ENCODE measurements at regions not wholly inside any gene's neighbourhood (a gene's known extent, or its start where the extent isn't known, plus 50 kb on each side); places are given as distances from the start of the nearest gene placed in this dataset.

DNA sequence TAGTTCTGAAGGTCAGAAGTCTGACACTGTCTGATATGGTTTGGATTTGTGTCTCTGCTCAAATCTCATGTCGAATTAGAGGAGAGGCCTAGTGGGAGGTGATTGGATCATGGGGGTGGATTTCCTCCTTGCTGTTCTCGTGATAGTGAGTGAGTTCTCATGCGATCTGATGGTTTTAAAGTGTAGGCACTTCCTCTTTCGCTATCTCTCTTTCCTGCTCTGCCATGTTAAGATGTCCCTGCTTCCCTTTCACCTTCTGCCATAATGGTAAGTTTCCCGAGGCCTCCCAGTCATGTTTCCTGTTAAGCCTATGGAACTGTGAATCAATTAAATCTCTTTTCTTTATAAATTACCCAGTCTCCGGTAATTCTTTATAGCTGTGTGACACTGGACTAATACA, 84.1 kb upstream of the TMTC1 start:
- no peak overlapping the region for H3K4me3 ChIP-seq (ENCODE audit: low read depth, low read length)
- in situ Hi-C loops (cut with HindIII; ENCODE audit: low sequenced_read_pairs), result no loop called here
- TF ChIP-seq CTCF (IDR thresholded peaks at IDR 0.05; ENCODE audit: low read depth, low read length), result no peak
- DNase-seq (ENCODE audit: low read depth, low spot score), result no peak

DNA sequence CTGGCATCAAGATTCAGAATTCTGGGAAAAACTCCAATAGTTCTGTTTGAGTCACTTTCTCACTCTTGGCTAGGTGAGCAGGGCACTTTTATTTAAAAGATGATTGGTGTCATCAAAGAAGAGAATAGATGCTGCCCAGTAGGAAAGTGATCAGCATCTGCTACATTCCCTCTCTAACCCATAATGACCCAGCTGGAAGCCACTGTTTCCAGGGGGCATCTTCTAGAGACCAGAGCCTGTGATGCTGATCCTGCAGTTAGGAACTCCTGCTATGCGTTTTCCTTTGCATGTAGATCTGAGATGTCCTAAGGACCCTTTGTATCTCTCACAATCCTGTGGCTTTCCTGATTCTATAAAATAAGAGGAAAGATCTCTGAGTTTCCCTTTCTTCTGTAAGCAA, 79.9 kb upstream of the TMTC1 start:
- no peak for TF ChIP-seq CTCF (IDR thresholded peaks at IDR 0.05; ENCODE audit: low read depth, low read length)
- in situ Hi-C loops (cut with HindIII; ENCODE audit: low sequenced_read_pairs), result no loop called here
- no peak for DNase-seq (ENCODE audit: low read depth, low spot score)
- no peak overlapping the region for H3K4me3 ChIP-seq (ENCODE audit: low read depth, low read length)

- no peak for TF ChIP-seq CTCF (IDR thresholded peaks at IDR 0.05; ENCODE audit: low read depth, low read length)
- DNase-seq (ENCODE audit: low read depth, low spot score), result no peak
- in situ Hi-C loops (cut with HindIII; ENCODE audit: low sequenced_read_pairs), result no loop called here
- H3K4me3 ChIP-seq (ENCODE audit: low read depth, low read length), result no peak overlapping the region
These were observed 74.6 kb upstream of the TMTC1 start for GRCh38 chr12:29858270-29858786.

DNA sequence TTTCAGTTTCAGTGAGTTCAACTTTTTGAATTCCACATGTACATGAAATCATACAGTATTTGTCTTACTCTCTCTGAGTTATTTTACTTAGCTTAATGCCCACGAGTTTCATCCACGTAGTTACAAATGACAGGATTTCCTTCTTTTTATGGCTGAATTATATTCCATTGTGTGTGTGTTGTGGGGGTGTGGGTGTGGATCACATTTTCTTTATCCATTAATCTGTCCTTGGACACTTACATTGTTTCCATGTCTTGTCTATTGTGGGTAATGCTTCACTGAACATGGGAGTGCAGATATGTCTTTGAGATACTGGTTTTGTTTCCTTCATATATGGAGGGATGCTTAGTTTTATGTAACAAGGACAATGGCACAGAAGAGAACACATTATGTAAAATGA, 63.5 kb upstream of the TMTC1 start:
- TF ChIP-seq CTCF (IDR thresholded peaks at IDR 0.05; ENCODE audit: low read depth, low read length), result no peak
- H3K4me3 ChIP-seq (ENCODE audit: low read depth, low read length), result no peak overlapping the region

DNA sequence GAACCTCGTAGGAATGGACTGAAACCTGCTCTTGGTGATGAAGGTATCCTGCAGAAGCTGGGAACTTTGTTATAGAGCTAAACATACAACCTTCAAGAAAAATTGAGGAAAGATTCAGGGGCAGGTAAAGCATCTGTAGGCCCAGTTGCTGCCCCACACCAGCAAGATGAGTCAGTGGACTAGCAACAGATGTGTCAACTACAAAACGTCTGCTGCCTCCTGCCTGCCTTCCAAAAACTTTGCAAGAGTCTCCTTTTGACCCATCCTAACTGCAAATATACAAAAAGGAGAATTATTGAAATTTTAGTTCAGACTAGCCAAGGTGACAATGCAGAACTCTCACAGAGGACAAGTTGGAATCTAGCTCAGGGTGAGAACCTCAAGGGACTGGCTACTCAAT, 60.9 kb upstream of the TMTC1 start:
- TF ChIP-seq CTCF (IDR thresholded peaks at IDR 0.05; ENCODE audit: low read depth, low read length), result no peak
- no peak for DNase-seq (ENCODE audit: low read depth, low spot score)

More for the DNA sequence above, 63.5 kb upstream of the TMTC1 start:
- in situ Hi-C loops (cut with HindIII; ENCODE audit: low sequenced_read_pairs), result no loop called here
- DNase-seq (ENCODE audit: low read depth, low spot score), result no peak

GRCh38 chr12:29843036-29843435, 59.3 kb upstream of the TMTC1 start:
- no peak overlapping the region for H3K4me3 ChIP-seq (ENCODE audit: low read depth, low read length)
- no peak for TF ChIP-seq CTCF (IDR thresholded peaks at IDR 0.05; ENCODE audit: low read depth, low read length)
- no peak for DNase-seq (ENCODE audit: low read depth, low spot score)
- in situ Hi-C loops (cut with HindIII; ENCODE audit: low sequenced_read_pairs), result no loop called here

More for the DNA sequence above, 60.9 kb upstream of the TMTC1 start:
- in situ Hi-C loops (cut with HindIII; ENCODE audit: low sequenced_read_pairs), result no loop called here
- no peak overlapping the region for H3K4me3 ChIP-seq (ENCODE audit: low read depth, low read length)

DNA sequence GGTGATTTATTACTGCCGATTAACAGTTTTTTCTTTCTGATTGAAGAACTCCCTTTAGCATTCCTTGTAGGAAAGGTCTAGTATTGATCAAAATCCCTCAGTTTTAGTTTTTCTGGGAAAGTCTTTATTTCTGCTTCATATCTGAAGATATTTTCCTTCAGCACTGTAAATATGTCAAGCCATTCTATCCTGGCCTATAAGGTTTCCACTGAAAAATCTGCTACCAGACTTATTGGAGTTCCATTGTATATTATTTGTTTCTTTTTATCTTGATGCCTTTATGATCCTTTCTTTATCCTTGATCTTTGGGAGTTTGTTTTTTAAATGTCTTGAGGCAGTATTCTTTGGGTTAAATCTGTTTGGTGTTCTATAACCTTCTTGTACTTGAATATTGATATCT, 55.0 kb upstream of the TMTC1 start:
- DNase-seq (ENCODE audit: low read depth, low spot score), result no peak
- TF ChIP-seq CTCF (IDR thresholded peaks at IDR 0.05; ENCODE audit: low read depth, low read length), result no peak
- in situ Hi-C loops (cut with HindIII; ENCODE audit: low sequenced_read_pairs), result no loop called here
- no peak overlapping the region for H3K4me3 ChIP-seq (ENCODE audit: low read depth, low read length)
